Activated CD4-positive, alpha-beta memory T cell treated with anti-CD3 and anti-CD28 coated beads, Interleukin-2, amount 10 ng/mL, durations not matched to agents 7 days and 5 days (primary cell): ENCODE measurements at regions not wholly inside any gene's neighbourhood (a gene's known extent, or its start where the extent isn't known, plus 50 kb on each side); places are given as distances from the start of the nearest gene placed in this dataset.

ENCODE experiments used
- CTCF ChIA-PET: fragments of 350-600 bp; sonication (Branson Sonifier 250); formaldehyde crosslinking; loops from one replicate; lab custom pipeline; 2021; ENCODE audit warnings: antibody characterized with exemption, inconsistent platforms; lab: Charles Lee
- POLR2A ChIA-PET: fragments of 350-600 bp; sonication (Branson Sonifier 250); formaldehyde crosslinking; loops from one replicate; lab custom pipeline; 2021; ENCODE audit warnings: antibody characterized with exemption; lab: Charles Lee
- DNase-seq: peaks from one replicate; pipeline ENCODE4 v3.0.0-alpha.2; 2020
- H3K27ac Mint-ChIP-seq: one replicate; pipeline ENCODE4 v1.8.0; 2021; ENCODE audit warnings: mild to moderate bottlenecking, mixed read lengths
- H3K27me3 Mint-ChIP-seq: one replicate; pipeline ENCODE4 v1.8.0; 2021; ENCODE audit warnings: mixed read lengths
- H3K36me3 Mint-ChIP-seq: one replicate; pipeline ENCODE4 v1.8.0; 2021; ENCODE audit warnings: low read depth, mixed read lengths
- H3K4me1 Mint-ChIP-seq: one replicate; pipeline ENCODE4 v1.8.0; 2021; ENCODE audit warnings: mixed read lengths
- H3K4me3 Mint-ChIP-seq: one replicate; pipeline ENCODE4 v1.8.0; 2021; ENCODE audit warnings: mild to moderate bottlenecking, mixed read lengths
- H3K9me3 Mint-ChIP-seq: one replicate; pipeline ENCODE4 v1.8.0; 2021; ENCODE audit warnings: mixed read lengths

- H3K36me3 Mint-ChIP-seq, result no peaks in the 10 kb centered on the region
- H3K27ac Mint-ChIP-seq, result no peak overlapping the region
- DNase-seq, result no peak
- peaks cover 9% of the 10 kb centered on the region for H3K9me3 Mint-ChIP-seq
- CTCF ChIA-PET, result no interaction called here
- H3K4me1 Mint-ChIP-seq, result no peaks in the 10 kb centered on the region
- POLR2A ChIA-PET, result no interaction called here
- H3K27me3 Mint-ChIP-seq, result no peaks in the 10 kb centered on the region
- no peak overlapping the region for H3K4me3 Mint-ChIP-seq
Observed at GRCh38 chr18:77990131-77990530, 740.5 kb downstream of the GALR1 start.

GRCh38 chr18:77990901-77991300 is 741.3 kb downstream of the GALR1 start:
- no peak overlapping the region for H3K27ac Mint-ChIP-seq
- no peaks in the 10 kb centered on the region for H3K4me1 Mint-ChIP-seq
- POLR2A ChIA-PET, result no interaction called here

GRCh38 chr18:77992057-77992456 is 742.4 kb downstream of the GALR1 start:
- Mint-ChIP-seq H3K27ac (no peak overlapping the region), H3K4me1 (no peaks in the 10 kb centered on the region), H3K9me3 (peaks cover 7% of the 10 kb centered on the region), H3K27me3 (no peaks in the 10 kb centered on the region), H3K36me3 (no peaks in the 10 kb centered on the region), H3K4me3 (no peak overlapping the region)
- ChIA-PET POLR2A (no interaction called here), CTCF (no interaction called here)
- DNase-seq, result no peak

More at GRCh38 chr18:77990901-77991300, 741.3 kb downstream of the GALR1 start:
- CTCF ChIA-PET, result no interaction called here
- no peak for DNase-seq
- H3K4me3 Mint-ChIP-seq, result no peak overlapping the region
- no peaks in the 10 kb centered on the region for H3K36me3 Mint-ChIP-seq
- H3K9me3 Mint-ChIP-seq, result peaks cover 7% of the 10 kb centered on the region
- H3K27me3 Mint-ChIP-seq, result no peaks in the 10 kb centered on the region

- no peak overlapping the region for H3K27ac Mint-ChIP-seq
- no peaks in the 10 kb centered on the region for H3K4me1 Mint-ChIP-seq
- H3K9me3 Mint-ChIP-seq, result peaks cover 7% of the 10 kb centered on the region
- ChIA-PET POLR2A (no interaction called here), CTCF (no interaction called here)
- H3K27me3 Mint-ChIP-seq, result no peaks in the 10 kb centered on the region
- no peak for DNase-seq
- no peak overlapping the region for H3K4me3 Mint-ChIP-seq
- no peaks in the 10 kb centered on the region for H3K36me3 Mint-ChIP-seq
Observed at GRCh38 chr18:77993188-77993981, 743.7 kb downstream of the GALR1 start.

GRCh38 chr18:77995593-77995992 is 745.9 kb downstream of the GALR1 start:
- H3K9me3 Mint-ChIP-seq, result peaks cover 7% of the 10 kb centered on the region
- no peaks in the 10 kb centered on the region for H3K4me1 Mint-ChIP-seq
- H3K27me3 Mint-ChIP-seq, result no peaks in the 10 kb centered on the region
- ChIA-PET CTCF (no interaction called here), POLR2A (no interaction called here)
- H3K36me3 Mint-ChIP-seq, result no peaks in the 10 kb centered on the region
- no peak overlapping the region for H3K4me3 Mint-ChIP-seq
- no peak for DNase-seq
- no peak overlapping the region for H3K27ac Mint-ChIP-seq

- H3K9me3 Mint-ChIP-seq, result peaks cover 7% of the 10 kb centered on the region
- CTCF ChIA-PET, result no interaction called here
- H3K27me3 Mint-ChIP-seq, result no peaks in the 10 kb centered on the region
- no peak overlapping the region for H3K4me3 Mint-ChIP-seq
- H3K4me1 Mint-ChIP-seq, result no peaks in the 10 kb centered on the region
- POLR2A ChIA-PET, result no interaction called here
- no peaks in the 10 kb centered on the region for H3K36me3 Mint-ChIP-seq
- no peak for DNase-seq
- H3K27ac Mint-ChIP-seq, result no peak overlapping the region
Observed at GRCh38 chr18:77996737-77997136, 747.1 kb downstream of the GALR1 start.

- Mint-ChIP-seq H3K36me3 (no peaks in the 10 kb centered on the region), H3K4me3 (no peak overlapping the region), H3K27ac (no peak overlapping the region), H3K27me3 (no peaks in the 10 kb centered on the region), H3K4me1 (no peaks in the 10 kb centered on the region), H3K9me3 (no peaks in the 10 kb centered on the region)
- ChIA-PET CTCF (no interaction called here), POLR2A (no interaction called here)
- no peak for DNase-seq
Observed at GRCh38 chr18:78001811-78002210, 752.2 kb downstream of the GALR1 start.

GRCh38 chr18:78006006-78006773 is 756.5 kb downstream of the GALR1 start:
- ChIA-PET POLR2A (no interaction called here), CTCF (no interaction called here)
- Mint-ChIP-seq H3K27me3 (no peaks in the 10 kb centered on the region), H3K9me3 (peaks cover 12% of the 10 kb centered on the region), H3K27ac (no peak overlapping the region), H3K36me3 (peaks cover 6% of the 10 kb centered on the region), H3K4me3 (no peak overlapping the region), H3K4me1 (no peaks in the 10 kb centered on the region)
- DNase-seq, result no peak

- no peak overlapping the region for H3K4me3 Mint-ChIP-seq
- ChIA-PET CTCF (no interaction called here), POLR2A (no interaction called here)
- peaks cover 6% of the 10 kb centered on the region for H3K36me3 Mint-ChIP-seq
- H3K4me1 Mint-ChIP-seq, result no peaks in the 10 kb centered on the region
- no peak overlapping the region for H3K27ac Mint-ChIP-seq
- H3K27me3 Mint-ChIP-seq, result no peaks in the 10 kb centered on the region
- H3K9me3 Mint-ChIP-seq, result peaks cover 12% of the 10 kb centered on the region
- DNase-seq, result no peak
Observed at GRCh38 chr18:78006774-78007260, 757.2 kb downstream of the GALR1 start.

GRCh38 chr18:78010363-78010762 is 760.7 kb downstream of the GALR1 start:
- ChIA-PET CTCF (no interaction called here), POLR2A (no interaction called here)
- H3K27ac Mint-ChIP-seq, result no peak overlapping the region
- no peak for DNase-seq
- no peaks in the 10 kb centered on the region for H3K4me1 Mint-ChIP-seq
- H3K36me3 Mint-ChIP-seq, result peaks cover 6% of the 10 kb centered on the region
- no peaks in the 10 kb centered on the region for H3K27me3 Mint-ChIP-seq
- H3K4me3 Mint-ChIP-seq, result no peak overlapping the region
- H3K9me3 Mint-ChIP-seq, result peaks cover 17% of the 10 kb centered on the region

- peaks cover 4% of the 10 kb centered on the region for H3K9me3 Mint-ChIP-seq
- CTCF ChIA-PET, result no interaction called here
Observed at GRCh38 chr18:78017869-78018268, 768.2 kb downstream of the GALR1 start.

GRCh38 chr18:78021196-78021595 is 771.5 kb downstream of the GALR1 start:
- CTCF ChIA-PET, result interaction anchor here (0.6 kb wide), 1 partner anchor 58 kb away, joined by 3 read pairs; no protein-coding TSS in a partner anchor
- Mint-ChIP-seq H3K27ac (no peak overlapping the region), H3K4me1 (no peaks in the 10 kb centered on the region), H3K36me3 (no peaks in the 10 kb centered on the region), H3K9me3 (no peaks in the 10 kb centered on the region), H3K4me3 (no peak overlapping the region), H3K27me3 (no peaks in the 10 kb centered on the region)
- POLR2A ChIA-PET, result no interaction called here
- DNase-seq, result no peak

More at GRCh38 chr18:78017869-78018268, 768.2 kb downstream of the GALR1 start:
- no peak overlapping the region for H3K4me3 Mint-ChIP-seq
- H3K27ac Mint-ChIP-seq, result no peak overlapping the region
- POLR2A ChIA-PET, result no interaction called here
- no peak for DNase-seq
- no peaks in the 10 kb centered on the region for H3K4me1 Mint-ChIP-seq
- H3K27me3 Mint-ChIP-seq, result no peaks in the 10 kb centered on the region
- no peaks in the 10 kb centered on the region for H3K36me3 Mint-ChIP-seq

- Mint-ChIP-seq H3K27me3 (no peaks in the 10 kb centered on the region), H3K4me1 (no peaks in the 10 kb centered on the region), H3K27ac (no peak overlapping the region), H3K9me3 (peaks cover 3% of the 10 kb centered on the region), H3K4me3 (no peak overlapping the region), H3K36me3 (no peaks in the 10 kb centered on the region)
- CTCF ChIA-PET, result no interaction called here
- no peak for DNase-seq
- POLR2A ChIA-PET, result no interaction called here
Observed at GRCh38 chr18:78031589-78031988, 781.9 kb downstream of the GALR1 start.
